AG09319 (cell line): ENCODE measurements at regions not wholly inside any gene's neighbourhood (a gene's known extent, or its start where the extent isn't known, plus 50 kb on each side); places are given as distances from the start of the nearest gene placed in this dataset.

Experiments used
- DNase-seq: peaks from one replicate; pipeline ENCODE4 v3.0.0-alpha.2; 2010; ENCODE audit warnings: low read depth; ENCODE audit errors: extremely low read depth
- TF ChIP-seq, protein P1 (sequence below): IDR thresholded peaks from 2 replicates; pipeline ENCODE4 v1.5.1; 2011; ENCODE audit warnings: low read depth, mild to moderate bottlenecking, inconsistent platforms, low read length, moderate library complexity

DNA sequence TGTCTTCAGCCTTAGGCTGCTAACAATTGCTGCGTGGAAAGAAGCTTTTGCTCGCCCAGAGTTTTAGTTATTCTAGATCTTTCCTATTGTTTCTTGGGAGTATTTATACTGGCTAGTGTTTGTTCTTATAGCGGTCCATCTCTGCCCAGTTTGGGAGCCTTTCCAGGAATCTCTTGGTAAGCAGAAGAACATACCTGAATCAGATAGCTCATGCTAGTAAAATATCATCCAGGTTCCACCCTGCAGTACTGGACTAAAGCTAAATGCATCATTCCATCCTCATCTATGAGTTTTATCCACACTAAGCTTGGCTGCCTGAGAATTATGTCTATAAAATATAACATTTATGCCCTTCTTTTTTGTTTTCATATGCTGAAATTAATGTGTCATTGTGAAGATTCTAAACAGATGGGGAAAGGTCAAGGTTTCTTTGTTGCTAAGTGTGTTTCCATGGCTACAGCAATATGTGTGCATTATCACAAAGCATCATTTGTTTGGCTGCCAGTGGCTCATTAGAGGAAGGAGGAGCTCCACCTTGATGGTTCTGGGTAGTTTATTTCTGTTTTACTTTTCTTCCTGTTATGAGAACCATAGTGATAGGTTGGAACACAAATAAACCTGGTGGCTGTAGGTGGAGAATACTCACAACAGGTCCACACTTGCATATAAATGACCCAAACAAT is 182.8 kb downstream of the PIK3C3 start:
- TF ChIP-seq, protein P1, sequence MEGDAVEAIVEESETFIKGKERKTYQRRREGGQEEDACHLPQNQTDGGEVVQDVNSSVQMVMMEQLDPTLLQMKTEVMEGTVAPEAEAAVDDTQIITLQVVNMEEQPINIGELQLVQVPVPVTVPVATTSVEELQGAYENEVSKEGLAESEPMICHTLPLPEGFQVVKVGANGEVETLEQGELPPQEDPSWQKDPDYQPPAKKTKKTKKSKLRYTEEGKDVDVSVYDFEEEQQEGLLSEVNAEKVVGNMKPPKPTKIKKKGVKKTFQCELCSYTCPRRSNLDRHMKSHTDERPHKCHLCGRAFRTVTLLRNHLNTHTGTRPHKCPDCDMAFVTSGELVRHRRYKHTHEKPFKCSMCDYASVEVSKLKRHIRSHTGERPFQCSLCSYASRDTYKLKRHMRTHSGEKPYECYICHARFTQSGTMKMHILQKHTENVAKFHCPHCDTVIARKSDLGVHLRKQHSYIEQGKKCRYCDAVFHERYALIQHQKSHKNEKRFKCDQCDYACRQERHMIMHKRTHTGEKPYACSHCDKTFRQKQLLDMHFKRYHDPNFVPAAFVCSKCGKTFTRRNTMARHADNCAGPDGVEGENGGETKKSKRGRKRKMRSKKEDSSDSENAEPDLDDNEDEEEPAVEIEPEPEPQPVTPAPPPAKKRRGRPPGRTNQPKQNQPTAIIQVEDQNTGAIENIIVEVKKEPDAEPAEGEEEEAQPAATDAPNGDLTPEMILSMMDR, result no peak
- DNase-seq, result no peak

DNA sequence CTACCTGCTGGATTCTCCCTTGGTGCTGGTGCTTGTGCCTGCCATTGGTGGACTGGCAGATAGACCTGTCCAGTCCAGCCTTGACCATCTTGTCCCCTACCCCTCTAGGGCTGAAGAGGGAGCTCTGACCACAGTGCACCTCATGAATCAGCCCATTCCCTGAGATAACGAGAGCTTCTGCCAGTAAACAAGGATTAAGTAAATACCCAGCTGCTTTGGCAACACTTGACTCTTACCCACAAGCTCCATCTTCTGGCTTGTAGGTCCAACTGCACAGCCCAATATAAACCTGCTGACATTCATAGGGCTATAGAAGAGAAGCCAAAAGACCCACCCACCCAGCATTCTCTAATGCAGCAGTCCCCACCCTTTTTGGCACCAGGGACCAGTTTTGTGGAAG is 186.4 kb downstream of the PIK3C3 start:
- TF ChIP-seq, protein P1, result no peak; the same call in 1 of the 2 replicates
- DNase-seq, result no peak

DNA sequence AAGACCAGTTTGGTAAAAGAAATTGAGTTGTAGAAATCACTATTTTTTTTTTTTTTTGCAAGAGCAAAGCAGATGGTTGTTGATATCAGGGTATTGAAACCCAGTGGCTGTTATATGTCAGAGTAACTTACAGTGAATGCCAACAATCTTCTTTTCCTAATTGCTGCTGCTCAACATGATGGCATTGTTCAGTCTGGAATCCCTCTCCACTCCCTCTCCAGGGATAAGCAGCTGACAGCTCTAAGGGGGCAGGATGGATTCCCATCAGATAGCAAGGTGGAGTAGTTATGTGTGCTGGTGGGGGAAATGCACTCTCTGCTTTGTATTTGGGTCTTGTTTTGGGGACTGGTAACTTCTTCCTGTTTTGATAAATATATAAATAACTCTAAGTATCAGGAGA is 200.0 kb downstream of the PIK3C3 start:
- TF ChIP-seq, protein P1, result no peak

DNA sequence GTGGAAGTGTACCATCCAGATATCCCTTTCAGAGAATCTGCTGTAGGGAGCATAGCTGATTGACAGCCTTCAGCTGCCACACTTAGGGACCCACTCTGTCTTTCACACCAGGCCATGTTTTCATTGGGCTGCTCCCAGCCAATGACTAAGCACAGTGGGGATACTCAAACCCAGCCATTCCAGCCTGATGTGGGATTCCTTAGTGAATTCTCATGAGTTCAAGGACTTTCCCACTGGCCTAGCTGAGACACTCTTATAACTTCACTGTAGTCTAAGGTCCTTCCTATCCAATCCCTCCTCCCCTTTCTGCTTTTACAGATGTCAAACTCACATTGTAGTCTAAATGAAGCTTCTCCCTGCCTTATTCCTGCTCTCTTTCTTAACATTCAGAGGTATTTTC is 201.2 kb downstream of the PIK3C3 start:
- TF ChIP-seq, protein P1, result no peak
- DNase-seq, result no peak

More for the DNA sequence above, 200.0 kb downstream of the PIK3C3 start:
- DNase-seq, result no peak

DNA sequence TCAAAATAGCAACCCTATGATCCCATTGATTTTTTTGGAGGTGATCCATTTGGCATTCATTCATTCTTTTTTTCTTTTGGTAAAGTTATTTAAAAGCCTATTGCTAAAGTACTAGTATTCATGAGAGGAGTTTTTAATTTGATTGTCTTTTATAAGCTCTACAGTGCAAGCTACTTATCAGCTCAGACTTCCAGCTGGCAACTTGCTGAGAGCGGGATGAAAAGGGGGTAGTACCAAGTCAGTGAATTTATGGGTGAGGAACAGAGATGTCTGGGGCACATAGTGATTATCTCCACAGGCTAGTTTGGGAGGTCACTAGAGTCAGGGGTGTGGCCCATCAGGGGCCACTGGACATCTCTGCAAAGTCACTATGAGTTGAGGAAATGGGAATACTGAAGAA is 202.4 kb downstream of the PIK3C3 start:
- TF ChIP-seq, protein P1, result no peak
- no peak for DNase-seq

DNA sequence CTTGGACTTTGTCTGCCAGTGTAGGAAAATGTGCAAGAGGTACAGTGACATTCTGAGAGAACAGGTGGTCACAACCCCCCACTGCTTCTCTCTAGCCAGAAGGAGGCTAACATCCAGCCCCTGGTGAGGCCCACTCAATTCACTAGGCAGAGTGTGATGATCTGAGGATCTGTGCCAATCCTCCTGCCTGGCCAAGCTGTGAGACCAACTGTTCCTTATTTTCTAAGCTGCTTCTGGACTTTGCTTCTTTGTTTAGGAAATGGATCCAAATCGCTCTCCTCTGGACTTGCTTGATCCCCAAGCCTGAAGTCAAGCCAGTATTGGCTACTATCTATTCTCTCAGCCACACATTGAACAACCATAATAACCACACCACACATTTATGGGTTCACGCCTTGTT is 202.8 kb downstream of the PIK3C3 start:
- TF ChIP-seq, protein P1, result no peak
- no peak for DNase-seq

DNA sequence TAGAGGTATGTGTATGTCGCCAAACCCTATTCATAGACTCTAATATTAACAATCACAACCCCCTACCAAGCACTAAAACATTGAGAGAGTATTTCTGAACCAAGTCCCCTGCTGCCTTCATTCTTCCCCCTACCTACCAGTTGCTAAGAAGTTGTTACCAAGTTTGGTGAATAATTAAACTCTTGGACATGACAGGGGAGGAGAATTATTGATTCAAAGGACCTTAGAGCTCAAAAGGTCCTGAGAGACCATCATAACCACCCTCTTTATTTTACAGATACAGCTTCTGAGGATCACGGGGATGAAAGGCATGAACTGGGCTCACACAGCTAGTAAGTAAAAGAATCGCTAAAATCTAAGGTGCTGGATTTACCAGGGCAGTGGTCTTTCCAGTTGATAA is 204.1 kb downstream of the PIK3C3 start:
- DNase-seq, result no peak
- TF ChIP-seq, protein P1, result no peak
